ENCODE measurements at regions not wholly inside any gene's neighbourhood (a gene's known extent, or its start where the extent isn't known, plus 50 kb on each side); places are given as distances from the start of the nearest gene placed in this dataset.

GRCh38 chr2:104344985-104345384, 508.9 kb upstream of the POU3F3 start:
- no peak for DNase-seq
- Histone ChIP-seq H3K9ac (ENCODE audit: low read length) (no peak overlapping the region), H2AFZ (ENCODE audit: low read length) (no peak overlapping the region), H3K36me3 (replicated peaks; ENCODE audit: insufficient read depth, low read length) (no peaks in the 10 kb centered on the region), H3K9me2 (replicated peaks; ENCODE audit: insufficient read depth, low read length) (no peaks in the 10 kb centered on the region), H3K27ac (ENCODE audit: low read length) (no peak overlapping the region), H3K4me2 (ENCODE audit: low read depth, low read length) (no peak overlapping the region), H3K9me3 (replicated peaks; ENCODE audit: insufficient read depth, low read length) (no peaks in the 10 kb centered on the region), H3K79me2 (ENCODE audit: low read length) (no peaks in the 10 kb centered on the region), H3K4me1 (ENCODE audit: low read length) (no peaks in the 10 kb centered on the region), H3K27me3 (replicated peaks; ENCODE audit: insufficient read depth, low read length) (no peaks in the 10 kb centered on the region), H4K20me1 (ENCODE audit: insufficient read depth, low read length) (no peaks in the 10 kb centered on the region), H3K4me3 (ENCODE audit: low read length) (no peak overlapping the region), H3F3A (ENCODE audit: insufficient read depth, low read length) (no peaks in the 10 kb centered on the region)
- TF ChIP-seq CTCF (IDR thresholded peaks at IDR 0.05; ENCODE audit: low read length): no peak
- TF ChIP-seq EZH2 (optimal IDR thresholded peaks at IDR 0.05; ENCODE audit: low read depth, low read length): no peak
- TF ChIP-seq EZH2phosphoT487 (IDR thresholded peaks at IDR 0.05; ENCODE audit: low read length): no peak

GRCh38 chr2:104358122-104358521, 495.8 kb upstream of the POU3F3 start:
- Histone ChIP-seq H3K4me3 (ENCODE audit: low read length) (no peak overlapping the region), H3K79me2 (ENCODE audit: low read length) (no peaks in the 10 kb centered on the region), H3K27me3 (replicated peaks; ENCODE audit: insufficient read depth, low read length) (no peaks in the 10 kb centered on the region), H3K9me3 (replicated peaks; ENCODE audit: insufficient read depth, low read length) (no peaks in the 10 kb centered on the region), H3K36me3 (replicated peaks; ENCODE audit: insufficient read depth, low read length) (no peaks in the 10 kb centered on the region), H4K20me1 (ENCODE audit: insufficient read depth, low read length) (no peaks in the 10 kb centered on the region), H3K27ac (ENCODE audit: low read length) (no peak overlapping the region), H3K4me2 (ENCODE audit: low read depth, low read length) (no peak overlapping the region), H3K9ac (ENCODE audit: low read length) (no peak overlapping the region), H3K4me1 (ENCODE audit: low read length) (no peaks in the 10 kb centered on the region), H2AFZ (ENCODE audit: low read length) (no peak overlapping the region), H3K9me2 (replicated peaks; ENCODE audit: insufficient read depth, low read length) (no peaks in the 10 kb centered on the region), H3F3A (ENCODE audit: insufficient read depth, low read length) (no peaks in the 10 kb centered on the region)
- peak; percentile 17 for DNase-seq
- TF ChIP-seq EZH2phosphoT487 (IDR thresholded peaks at IDR 0.05; ENCODE audit: low read length): no peak
- no peak for TF ChIP-seq CTCF (IDR thresholded peaks at IDR 0.05; ENCODE audit: low read length)
- TF ChIP-seq EZH2 (optimal IDR thresholded peaks at IDR 0.05; ENCODE audit: low read depth, low read length): no peak

- Histone ChIP-seq H3K9me2 (replicated peaks; ENCODE audit: insufficient read depth, low read length) (no peaks in the 10 kb centered on the region), H3K9ac (ENCODE audit: low read length) (no peak overlapping the region), H4K20me1 (ENCODE audit: insufficient read depth, low read length) (no peaks in the 10 kb centered on the region), H3K36me3 (replicated peaks; ENCODE audit: insufficient read depth, low read length) (no peaks in the 10 kb centered on the region), H3F3A (ENCODE audit: insufficient read depth, low read length) (no peaks in the 10 kb centered on the region), H3K9me3 (replicated peaks; ENCODE audit: insufficient read depth, low read length) (no peaks in the 10 kb centered on the region), H3K4me3 (ENCODE audit: low read length) (no peak overlapping the region), H3K4me2 (ENCODE audit: low read depth, low read length) (no peak overlapping the region), H3K27me3 (replicated peaks; ENCODE audit: insufficient read depth, low read length) (no peaks in the 10 kb centered on the region), H3K4me1 (ENCODE audit: low read length) (no peaks in the 10 kb centered on the region), H2AFZ (ENCODE audit: low read length) (no peak overlapping the region), H3K27ac (ENCODE audit: low read length) (no peak overlapping the region), H3K79me2 (ENCODE audit: low read length) (no peaks in the 10 kb centered on the region)
- TF ChIP-seq CTCF (IDR thresholded peaks at IDR 0.05; ENCODE audit: low read length) (no peak), EZH2phosphoT487 (IDR thresholded peaks at IDR 0.05; ENCODE audit: low read length) (no peak), EZH2 (optimal IDR thresholded peaks at IDR 0.05; ENCODE audit: low read depth, low read length) (no peak)
- no peak for DNase-seq
These were observed 492.5 kb upstream of the POU3F3 start for GRCh38 chr2:104361414-104361813.

Data from MM.1S (cell line).